Mesendoderm (in vitro differentiated cells): ENCODE measurements at regions not wholly inside any gene's neighbourhood (a gene's known extent, or its start where the extent isn't known, plus 50 kb on each side); places are given as distances from the start of the nearest gene placed in this dataset.
A peak's percentile ranks its signal among the peaks of the same experiment; 100 is the strongest.

Experiments
- DNase-seq: peaks from one replicate; pipeline ENCODE4 v3.0.0; 2013
- H2AK5ac ChIP-seq: 2 replicates; pipeline ENCODE4 v1.6.1; 2013; ENCODE audit warnings: low read length, inconsistent platforms
- H2BK120ac ChIP-seq: 2 replicates; pipeline ENCODE4 v1.6.1; 2013; ENCODE audit warnings: low read depth, mild to moderate bottlenecking, low read length, moderate library complexity, mixed read lengths
- H2BK15ac ChIP-seq: replicated peaks from 2 replicates; pipeline ENCODE4 v1.6.1; 2013; ENCODE audit warnings: low read depth, mild to moderate bottlenecking, moderate library complexity
- H2BK5ac ChIP-seq: 2 replicates; pipeline ENCODE4 v1.6.1; 2013; ENCODE audit warnings: low read length, inconsistent platforms
- H3K18ac ChIP-seq: 2 replicates; pipeline ENCODE4 v1.6.1; 2013; ENCODE audit warnings: mild to moderate bottlenecking, low read length, mixed read lengths
- H3K23ac ChIP-seq: one replicate; pipeline ENCODE4 v1.6.1; 2013; ENCODE audit warnings: low read length
- H3K27ac ChIP-seq: 2 replicates; pipeline ENCODE4 v1.5.1; 2013; ENCODE audit warnings: low read depth, mild to moderate bottlenecking, inconsistent platforms, low read length, moderate library complexity
- H3K27me3 ChIP-seq: 2 replicates; pipeline ENCODE4 v1.6.1; 2013; ENCODE audit warnings: low read length, control low read depth, mild to moderate bottlenecking, inconsistent platforms; ENCODE audit not compliant: insufficient read depth, poor library complexity
- H3K36me3 ChIP-seq: 2 replicates; pipeline ENCODE4 v1.6.1; 2013; ENCODE audit warnings: low read length, inconsistent platforms; ENCODE audit not compliant: control insufficient read depth, insufficient read depth
- H3K4ac ChIP-seq: one replicate; pipeline ENCODE4 v1.6.1; 2013; ENCODE audit warnings: low read depth, mild to moderate bottlenecking, low read length, moderate library complexity
- H3K4me1 ChIP-seq: 2 replicates; pipeline ENCODE4 v1.6.1; 2013; ENCODE audit warnings: low read depth, low read length, inconsistent platforms; ENCODE audit not compliant: control insufficient read depth
- H3K4me2 ChIP-seq: 2 replicates; pipeline ENCODE4 v1.6.1; 2013; ENCODE audit warnings: low read length
- H3K4me3 ChIP-seq: 2 replicates; pipeline ENCODE4 v1.5.1; 2013; ENCODE audit warnings: mild to moderate bottlenecking, low read length
- H3K56ac ChIP-seq: one replicate; pipeline ENCODE4 v1.6.1; 2013; ENCODE audit warnings: low read length
- H3K79me1 ChIP-seq: 2 replicates; pipeline ENCODE4 v1.6.1; 2013; ENCODE audit warnings: low read length, inconsistent platforms
- H3K79me2 ChIP-seq: 2 replicates; pipeline ENCODE4 v1.6.1; 2013; ENCODE audit warnings: mild to moderate bottlenecking, low read length; ENCODE audit not compliant: control insufficient read depth, insufficient read depth
- H3K9ac ChIP-seq: 2 replicates; pipeline ENCODE4 v1.6.1; 2013; ENCODE audit warnings: low read length, inconsistent platforms
- H4K5ac ChIP-seq: one replicate; pipeline ENCODE4 v1.6.1; 2013; ENCODE audit warnings: low read length
- H4K8ac ChIP-seq: one replicate; pipeline ENCODE4 v1.6.1; 2013; ENCODE audit warnings: low read depth, mild to moderate bottlenecking, control low read depth, low read length, moderate library complexity
- WGBS: extraction: QIAGEN DNeasy Blood & Tissue Kit; methylation state at CpG from one replicate; pipeline ENCODE4 v1.1.7; 2013; ENCODE audit warnings: low lambda C conversion rate, missing lambda C conversion rate; ENCODE audit not compliant: insufficient coverage; ENCODE audit errors: extremely low coverage; 5-methylcytosine and 5-hydroxymethylcytosine counted together

DNA sequence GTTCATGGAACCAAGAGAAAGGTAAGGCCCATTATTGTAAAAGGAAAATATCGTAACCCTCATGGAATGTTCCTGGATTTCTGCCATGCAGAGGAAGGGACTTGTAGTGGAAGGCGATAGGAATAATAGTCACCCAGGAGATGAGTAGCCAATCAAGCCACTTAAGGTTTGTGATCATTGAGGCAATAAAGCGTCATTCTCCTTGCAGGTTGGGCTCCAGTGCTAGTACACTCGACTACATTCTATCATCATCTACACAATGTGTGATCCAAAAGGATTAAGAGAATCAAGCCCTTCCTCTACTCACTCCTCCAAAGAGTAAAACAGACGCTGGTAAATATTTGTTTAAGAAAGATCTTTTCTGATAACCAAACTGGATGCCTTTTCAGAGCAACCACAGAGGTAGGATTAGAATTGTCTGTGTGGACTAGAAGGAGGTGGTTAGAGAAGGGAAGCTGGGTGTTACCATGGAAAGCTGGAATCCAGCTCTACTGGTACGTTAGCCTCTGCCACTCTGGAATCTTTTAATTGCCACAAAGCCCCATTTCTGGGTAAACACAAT, 245.7 kb downstream of the IKZF2 start:
- H2BK120ac ChIP-seq: no peak overlapping the region
- no peak overlapping the region for H3K56ac ChIP-seq
- H4K5ac ChIP-seq: no peak overlapping the region
- H2AK5ac ChIP-seq: no peak overlapping the region
- no peaks in the 10 kb centered on the region for H3K4me1 ChIP-seq
- peak overlapping the region; percentile 84 for H3K18ac ChIP-seq
- no peak overlapping the region for H3K4me2 ChIP-seq
- no peak for DNase-seq
- WGBS: no CpG with 5 or more reads among the region's 6 CpGs
- H3K79me1 ChIP-seq: no peaks in the 10 kb centered on the region
- H3K27me3 ChIP-seq: no peaks in the 10 kb centered on the region
- H3K9ac ChIP-seq: no peak overlapping the region
- H3K27ac ChIP-seq: no peak overlapping the region
- no peak overlapping the region for H3K23ac ChIP-seq
- H4K8ac ChIP-seq: no peak overlapping the region
- H2BK15ac ChIP-seq: peak overlapping the region; percentile 74
- no peak overlapping the region for H2BK5ac ChIP-seq
- H3K36me3 ChIP-seq: no peaks in the 10 kb centered on the region
- no peaks in the 10 kb centered on the region for H3K79me2 ChIP-seq
- H3K4me3 ChIP-seq: no peak overlapping the region
- H3K4ac ChIP-seq: no peak overlapping the region

GRCh38 chr2:212904646-212905045, 246.8 kb downstream of the IKZF2 start:
- H4K8ac ChIP-seq: no peak overlapping the region
- H3K56ac ChIP-seq: no peak overlapping the region
- no peak overlapping the region for H2BK15ac ChIP-seq
- H3K4ac ChIP-seq: no peak overlapping the region
- H3K79me2 ChIP-seq: no peaks in the 10 kb centered on the region
- H3K18ac ChIP-seq: no peak overlapping the region
- no peak overlapping the region for H3K4me2 ChIP-seq
- H3K4me3 ChIP-seq: no peak overlapping the region
- H2AK5ac ChIP-seq: no peak overlapping the region
- WGBS: no CpG with 5 or more reads among the region's 2 CpGs
- peak; percentile 28 for DNase-seq
- H2BK120ac ChIP-seq: no peak overlapping the region
- no peak overlapping the region for H4K5ac ChIP-seq
- no peak overlapping the region for H3K27ac ChIP-seq
- no peaks in the 10 kb centered on the region for H3K79me1 ChIP-seq
- H3K36me3 ChIP-seq: no peaks in the 10 kb centered on the region
- no peak overlapping the region for H2BK5ac ChIP-seq
- no peaks in the 10 kb centered on the region for H3K27me3 ChIP-seq
- H3K9ac ChIP-seq: no peak overlapping the region
- H3K4me1 ChIP-seq: no peaks in the 10 kb centered on the region
- no peak overlapping the region for H3K23ac ChIP-seq

- Histone ChIP-seq H3K27me3 (no peaks in the 10 kb centered on the region), H2BK15ac (no peak overlapping the region), H2BK5ac (no peak overlapping the region), H2AK5ac (no peak overlapping the region), H3K79me2 (no peaks in the 10 kb centered on the region), H3K4me1 (no peaks in the 10 kb centered on the region), H3K23ac (no peak overlapping the region), H3K4ac (no peak overlapping the region), H3K56ac (no peak overlapping the region), H3K4me3 (no peak overlapping the region), H3K79me1 (no peaks in the 10 kb centered on the region), H3K27ac (no peak overlapping the region), H4K8ac (no peak overlapping the region), H3K36me3 (no peaks in the 10 kb centered on the region), H3K9ac (no peak overlapping the region), H3K18ac (no peak overlapping the region), H3K4me2 (no peak overlapping the region), H2BK120ac (no peak overlapping the region), H4K5ac (no peak overlapping the region)
- DNase-seq: no peak
Measured at GRCh38 chr2:212903413-212903812, 248.0 kb downstream of the IKZF2 start.

DNA sequence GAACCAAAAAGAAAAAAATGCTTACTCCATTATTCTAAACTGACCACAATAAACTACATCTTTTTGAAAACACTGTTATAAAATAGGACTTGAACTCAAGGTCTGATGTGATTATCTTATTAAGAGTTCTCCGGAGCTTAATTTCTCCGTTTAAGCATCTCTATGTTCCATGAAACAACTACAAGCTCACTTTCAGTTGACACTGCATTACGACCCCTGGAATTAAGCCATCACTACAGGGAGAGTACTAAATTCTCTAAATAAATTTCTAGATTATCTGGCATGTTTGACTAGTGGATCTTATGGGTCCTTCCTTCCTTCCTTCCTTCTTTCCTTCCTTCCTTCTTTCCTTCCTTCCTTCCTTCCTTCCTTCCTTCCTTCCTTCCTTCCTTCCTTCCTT, 249.0 kb downstream of the IKZF2 start:
- no peak overlapping the region for H3K27ac ChIP-seq
- H3K18ac ChIP-seq: no peak overlapping the region
- no peak overlapping the region for H2BK15ac ChIP-seq
- no peaks in the 10 kb centered on the region for H3K27me3 ChIP-seq
- H3K56ac ChIP-seq: no peak overlapping the region
- no peaks in the 10 kb centered on the region for H3K79me2 ChIP-seq
- H4K5ac ChIP-seq: no peak overlapping the region
- H3K9ac ChIP-seq: no peak overlapping the region
- H3K4me3 ChIP-seq: no peak overlapping the region
- H3K4me2 ChIP-seq: no peak overlapping the region
- no peak overlapping the region for H3K23ac ChIP-seq
- no CpG with 5 or more reads among the region's 3 CpGs for WGBS
- H3K4me1 ChIP-seq: no peaks in the 10 kb centered on the region
- no peak overlapping the region for H2BK120ac ChIP-seq
- H3K4ac ChIP-seq: no peak overlapping the region
- H3K36me3 ChIP-seq: no peaks in the 10 kb centered on the region
- DNase-seq: no peak
- no peak overlapping the region for H4K8ac ChIP-seq
- H2BK5ac ChIP-seq: no peak overlapping the region
- H3K79me1 ChIP-seq: no peaks in the 10 kb centered on the region
- no peak overlapping the region for H2AK5ac ChIP-seq

- WGBS: no CpG with 5 or more reads among the region's 3 CpGs
- no peaks in the 10 kb centered on the region for H3K4me1 ChIP-seq
- no peak overlapping the region for H3K56ac ChIP-seq
- no peak overlapping the region for H4K5ac ChIP-seq
- no peak overlapping the region for H2BK15ac ChIP-seq
- no peak overlapping the region for H3K18ac ChIP-seq
- H3K4me2 ChIP-seq: no peak overlapping the region
- no peaks in the 10 kb centered on the region for H3K79me1 ChIP-seq
- H3K4ac ChIP-seq: no peak overlapping the region
- no peak overlapping the region for H3K9ac ChIP-seq
- no peak overlapping the region for H2BK5ac ChIP-seq
- H3K79me2 ChIP-seq: no peaks in the 10 kb centered on the region
- H4K8ac ChIP-seq: no peak overlapping the region
- H3K36me3 ChIP-seq: no peaks in the 10 kb centered on the region
- DNase-seq: no peak
- H3K4me3 ChIP-seq: no peak overlapping the region
- no peak overlapping the region for H2BK120ac ChIP-seq
- H3K23ac ChIP-seq: no peak overlapping the region
- no peak overlapping the region for H2AK5ac ChIP-seq
- no peaks in the 10 kb centered on the region for H3K27me3 ChIP-seq
- no peak overlapping the region for H3K27ac ChIP-seq
Measured at GRCh38 chr2:212901604-212902275, 249.7 kb downstream of the IKZF2 start.

DNA sequence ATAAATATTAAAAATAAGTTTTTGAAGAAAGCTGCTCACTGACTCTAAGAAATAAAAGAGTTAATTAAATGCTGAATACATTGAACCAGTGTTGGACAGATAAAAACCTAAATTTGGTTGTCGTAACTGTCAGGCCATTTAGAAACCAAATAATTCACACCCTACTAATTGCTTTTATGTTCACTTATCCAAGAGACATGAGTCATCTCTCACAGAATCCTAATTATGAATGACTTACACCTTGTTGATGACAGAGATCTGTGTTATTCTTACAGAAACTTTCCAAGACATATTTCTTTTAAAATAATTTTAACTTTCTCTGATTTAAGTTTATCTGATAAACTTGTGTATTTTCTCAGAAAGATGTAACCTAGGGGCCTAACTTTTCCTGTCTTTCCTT, 250.7 kb downstream of the IKZF2 start:
- Histone ChIP-seq H3K27ac (no peak overlapping the region), H3K56ac (no peak overlapping the region), H3K79me1 (no peaks in the 10 kb centered on the region), H2BK15ac (no peak overlapping the region), H3K27me3 (no peaks in the 10 kb centered on the region), H4K5ac (no peak overlapping the region), H3K4me3 (no peak overlapping the region), H3K36me3 (no peaks in the 10 kb centered on the region), H3K79me2 (no peaks in the 10 kb centered on the region), H3K9ac (no peak overlapping the region), H3K23ac (no peak overlapping the region), H2AK5ac (no peak overlapping the region), H3K4me1 (no peaks in the 10 kb centered on the region), H3K18ac (no peak overlapping the region), H3K4me2 (no peak overlapping the region), H4K8ac (no peak overlapping the region), H3K4ac (no peak overlapping the region), H2BK120ac (no peak overlapping the region), H2BK5ac (no peak overlapping the region)
- no peak for DNase-seq
- WGBS: no CpG with 5 or more reads among the region's 1 CpG
